GM19239 (cell line): ENCODE measurements at regions not wholly inside any gene's neighbourhood (a gene's known extent, or its start where the extent isn't known, plus 50 kb on each side); places are given as distances from the start of the nearest gene placed in this dataset.

Experiments used
- DNase-seq: peaks from one replicate; pipeline ENCODE4 v3.0.0; 2011; ENCODE audit warnings: low spot score; ENCODE audit not compliant: insufficient read length
- FAIRE-seq: peaks from 2 replicates; lab custom pipeline; 2011; peaks lifted over from hg19 to GRCh38; lab: Jason Lieb, UNC

GRCh38 chr6:106804346-106805335 is 169.9 kb downstream of the CD24 start:
- no peak for DNase-seq
- no peak for FAIRE-seq

GRCh38 chr6:106803188-106803587 is 171.3 kb downstream of the CD24 start:
- FAIRE-seq = no peak
- DNase-seq = no peak

- DNase-seq = no peak
Observed at GRCh38 chr6:106802139-106802538, 172.4 kb downstream of the CD24 start.

GRCh38 chr6:106801256-106801655 is 171.9 kb downstream of the QRSL1 start:
- DNase-seq = no peak
- no peak for FAIRE-seq

More at GRCh38 chr6:106802139-106802538, 172.4 kb downstream of the CD24 start:
- no peak for FAIRE-seq

GRCh38 chr6:106800379-106800778 is 171.0 kb downstream of the QRSL1 start:
- DNase-seq (no peak), FAIRE-seq (peak; percentile 57)

GRCh38 chr6:106799031-106799894 is 169.9 kb downstream of the QRSL1 start:
- FAIRE-seq (peak; percentile 89), DNase-seq (peak; percentile 34)

GRCh38 chr6:106797186-106797585 is 167.8 kb downstream of the QRSL1 start:
- no peak for DNase-seq
- FAIRE-seq = no peak

GRCh38 chr6:106796781-106797180 is 167.4 kb downstream of the QRSL1 start:
- no peak for FAIRE-seq
- no peak for DNase-seq

GRCh38 chr6:106794129-106794528 is 164.8 kb downstream of the QRSL1 start:
- DNase-seq = no peak

GRCh38 chr6:106792536-106793236 is 163.3 kb downstream of the QRSL1 start:
- no peak for FAIRE-seq
- no peak for DNase-seq

More at GRCh38 chr6:106794129-106794528, 164.8 kb downstream of the QRSL1 start:
- FAIRE-seq = no peak

GRCh38 chr6:106790935-106791334 is 161.6 kb downstream of the QRSL1 start:
- DNase-seq = no peak
- FAIRE-seq = no peak

- DNase-seq (no peak), FAIRE-seq (no peak)
Observed at GRCh38 chr6:106790149-106790770, 160.9 kb downstream of the QRSL1 start.

- DNase-seq (no peak), FAIRE-seq (no peak)
Observed at GRCh38 chr6:106789428-106790148, 160.2 kb downstream of the QRSL1 start.

GRCh38 chr6:106788761-106789160 is 159.4 kb downstream of the QRSL1 start:
- no peak for FAIRE-seq
- no peak for DNase-seq

- FAIRE-seq (peak; percentile 47), DNase-seq (no peak)
Observed at GRCh38 chr6:106787327-106788196, 158.2 kb downstream of the QRSL1 start.

- FAIRE-seq (no peak), DNase-seq (no peak)
Observed at GRCh38 chr6:106785298-106785697, 155.9 kb downstream of the QRSL1 start.

GRCh38 chr6:106783640-106784566 is 154.5 kb downstream of the QRSL1 start:
- DNase-seq = no peak
- no peak for FAIRE-seq
